GM13976 (cell line): ENCODE measurements at regions not wholly inside any gene's neighbourhood (a gene's known extent, or its start where the extent isn't known, plus 50 kb on each side); places are given as distances from the start of the nearest gene placed in this dataset.
"Not testable (repeated sequence)": the region's sequence is repeated elsewhere in the genome, so short reads cannot be mapped to it uniquely, and the experiment has no call there.

Experiments
- DNase-seq: peaks from one replicate; pipeline ENCODE4 v3.0.0; 2012; ENCODE audit warnings: low spot score
- CTCF ChIP-seq: IDR thresholded peaks from 2 replicates; pipeline ENCODE4 v1.5.1; 2012; ENCODE audit warnings: borderline replicate concordance, mild to moderate bottlenecking; ENCODE audit not compliant: insufficient read depth; ENCODE audit errors: extremely low read depth, missing control alignments, control extremely low read depth
- in situ Hi-C: fragments of 300-500 bp; cut with MboI; formaldehyde crosslinking; loops from one replicate; pipeline ENCODE4 v1.12.0; 2022; ENCODE audit warnings: low sequenced_read_pairs, mixed read lengths, inconsistent platforms; ENCODE audit not compliant: unreplicated experiment

GRCh38 chr1:96901783-96902363 lies 180.3 kb downstream of the PTBP2 start:
- in situ Hi-C loops, result no loop called here
- no peak for DNase-seq
- no peak for TF ChIP-seq CTCF

- DNase-seq, result no peak
- in situ Hi-C loops, result no loop called here
Measured at GRCh38 chr1:96912248-96912647, 190.7 kb downstream of the PTBP2 start.

GRCh38 chr1:96915701-96916100 lies 194.1 kb downstream of the PTBP2 start:
- DNase-seq, in situ Hi-C loops: not testable (repeated sequence)

More at GRCh38 chr1:96912248-96912647, 190.7 kb downstream of the PTBP2 start:
- TF ChIP-seq CTCF, result no peak

- no peak for DNase-seq
Measured at GRCh38 chr1:96918406-96918805, 196.8 kb downstream of the PTBP2 start.

GRCh38 chr1:96922181-96922580 lies 200.6 kb downstream of the PTBP2 start:
- in situ Hi-C loops, result no loop called here
- no peak for DNase-seq
- TF ChIP-seq CTCF, result no peak

More at GRCh38 chr1:96918406-96918805, 196.8 kb downstream of the PTBP2 start:
- no peak for TF ChIP-seq CTCF
- in situ Hi-C loops, result no loop called here

- in situ Hi-C loops, result no loop called here
- no peak for TF ChIP-seq CTCF
- no peak for DNase-seq
Measured at GRCh38 chr1:96923753-96924152, 202.2 kb downstream of the PTBP2 start.

GRCh38 chr1:96926176-96926575 lies 204.6 kb downstream of the PTBP2 start:
- TF ChIP-seq CTCF, result no peak
- in situ Hi-C loops, result no loop called here
- DNase-seq, result no peak
